ENCODE measurements at regions not wholly inside any gene's neighbourhood (a gene's known extent, or its start where the extent isn't known, plus 50 kb on each side); places are given as distances from the start of the nearest gene placed in this dataset.

GRCh38 chr2:216775043-216775453 lies 79.7 kb upstream of the IGFBP5 start (continued):
- TF ChIP-seq TAF1 (IDR thresholded peaks at IDR 0.05; ENCODE audit: borderline replicate concordance, low read depth, low read length) (no peak), RCOR1 (IDR thresholded peaks at IDR 0.05; ENCODE audit: low read length) (0 out of 2 replicates have a peak, but pooled peaks have one; percentile 22), GABPA (IDR thresholded peaks at IDR 0.05; ENCODE audit: low read depth) (peak; percentile 15; the same call in 1 of the 2 replicates), ELF1 (IDR thresholded peaks at IDR 0.05) (no peak), USF2 (IDR thresholded peaks at IDR 0.05; ENCODE audit: borderline replicate concordance, low read depth, low read length) (no peak), SMC3 (IDR thresholded peaks at IDR 0.05; ENCODE audit: low read depth, low read length) (no peak), MEF2A (IDR thresholded peaks at IDR 0.05; ENCODE audit: borderline replicate concordance, low read depth) (peak; percentile 54; the same call in 1 of the 2 replicates)

GRCh38 chr2:216774620-216775019 lies 79.3 kb upstream of the IGFBP5 start:
- Histone ChIP-seq H3K79me2 (ENCODE audit: insufficient read depth) (no peaks in the 10 kb centered on the region), H3K27ac (ENCODE audit: low read depth in 2 of 2, low read length in 1 of 2) (peak overlapping the region; percentile 23 to 87; a peak in 3 of 4 replicates), H2AFZ (ENCODE audit: low read depth) (0 out of 2 replicates have a peak overlapping the region, but pooled peaks have one; percentile 24), H3K27me3 (ENCODE audit: insufficient read depth) (no peaks in the 10 kb centered on the region), H3K36me3 (replicated peaks in 1 of 2; ENCODE audit: control insufficient read depth in 1 of 2, insufficient read depth in 2 of 2, low read length in 1 of 2) (no peaks in the 10 kb centered on the region), H3K4me1 (ENCODE audit: control insufficient read depth in 1 of 2, insufficient read depth in 2 of 2, low read depth in 1 of 2, low read length in 1 of 2) (peaks cover 6 to 10% of the 10 kb centered on the region in 2 experiments; a peak in 2 of 4 replicates), H3F3A (replicated peaks; ENCODE audit: insufficient read depth) (peaks cover 4% of the 10 kb centered on the region), H3K9me3 (no peaks in the 10 kb centered on the region), H3K9ac (peak overlapping the region; percentile 56; the same call in 1 of the 2 replicates), H4K20me1 (ENCODE audit: insufficient read depth) (no peaks in the 10 kb centered on the region), H3K4me3 (ENCODE audit: low read depth in 2 of 2, low read length in 1 of 2) (0 out of 4 replicates have a peak overlapping the region, but pooled peaks of 1 of the 2 experiments have one; percentile 31), H3K4me2 (peak overlapping the region; percentile 61), H3K9me2 (no peaks in the 10 kb centered on the region)
- ChIA-PET CTCF (interaction anchor here (0.7 to 1.8 kb wide), 5 partner anchors 8 to 391 kb away, joined by 3 to 5 read pairs (median 4); no protein-coding TSS in a partner anchor), POLR2A (no interaction called here)
- peak; percentile 62; the same call in 1 of the 2 replicates for TF ChIP-seq MAX (IDR thresholded peaks at IDR 0.05; ENCODE audit: low read depth)
- TF ChIP-seq MEF2A (IDR thresholded peaks at IDR 0.05; ENCODE audit: borderline replicate concordance, low read depth) = peak; percentile 90
- peak; percentile 46; the same call in 1 of the 2 replicates for TF ChIP-seq RXRA (IDR thresholded peaks at IDR 0.05; ENCODE audit: borderline replicate concordance, low read depth)
- 0 out of 2 replicates have a peak, but pooled peaks have one; percentile 4 for TF ChIP-seq USF1 (IDR thresholded peaks at IDR 0.05; ENCODE audit: borderline replicate concordance, low read depth)
- no peak for TF ChIP-seq SMC3 (IDR thresholded peaks at IDR 0.05; ENCODE audit: low read depth, low read length)
- TF ChIP-seq EZH2phosphoT487 (IDR thresholded peaks at IDR 0.05; ENCODE audit: borderline replicate concordance, low read depth) = no peak
- TF ChIP-seq RCOR1 (IDR thresholded peaks at IDR 0.05; ENCODE audit: low read length) = no peak
- no peak for TF ChIP-seq ELF1 (IDR thresholded peaks at IDR 0.05)
- no peak for TF ChIP-seq ZBTB33 (IDR thresholded peaks at IDR 0.05; ENCODE audit: borderline replicate concordance, low read depth)
- TF ChIP-seq RFX5 (IDR thresholded peaks at IDR 0.05; ENCODE audit: low read length) = no peak
- TF ChIP-seq RAD21 (IDR thresholded peaks at IDR 0.05; ENCODE audit: low read length) = no peak
- TF ChIP-seq NFIC (IDR thresholded peaks at IDR 0.05; ENCODE audit: borderline replicate concordance) = 0 out of 2 replicates have a peak, but pooled peaks have one; percentile 12
- no peak for TF ChIP-seq USF2 (IDR thresholded peaks at IDR 0.05; ENCODE audit: borderline replicate concordance, low read depth, low read length)
- TF ChIP-seq FOXJ3 (CRISPR knock-in tag; IDR thresholded peaks at IDR 0.05) = no peak
- peak; percentile 54 for TF ChIP-seq JUND (IDR thresholded peaks at IDR 0.05)
- no peak for TF ChIP-seq EP300 (IDR thresholded peaks at IDR 0.05; ENCODE audit: borderline replicate concordance in 1 of 2, low read depth in 1 of 2, low read length in 1 of 2)
- peak; percentile 44 for TF ChIP-seq PBX3 (IDR thresholded peaks at IDR 0.05)
- TF ChIP-seq FOSL2 (IDR thresholded peaks at IDR 0.05; ENCODE audit: borderline replicate concordance, low read depth) = peak; percentile 52; the same call in 1 of the 2 replicates
- no peak for TF ChIP-seq MXI1 (IDR thresholded peaks at IDR 0.05; ENCODE audit: low read depth, low read length)
- no peak for DNase-seq
- 61% methylated on average over 5 of the region's 5 CpGs for WGBS (ENCODE audit: low lambda C conversion rate)
